ENCODE measurements at regions not wholly inside any gene's neighbourhood (a gene's known extent, or its start where the extent isn't known, plus 50 kb on each side); places are given as distances from the start of the nearest gene placed in this dataset.

- no peak for TF ChIP-seq ZFX (IDR thresholded peaks at IDR 0.05)
- TF ChIP-seq, protein P1, sequence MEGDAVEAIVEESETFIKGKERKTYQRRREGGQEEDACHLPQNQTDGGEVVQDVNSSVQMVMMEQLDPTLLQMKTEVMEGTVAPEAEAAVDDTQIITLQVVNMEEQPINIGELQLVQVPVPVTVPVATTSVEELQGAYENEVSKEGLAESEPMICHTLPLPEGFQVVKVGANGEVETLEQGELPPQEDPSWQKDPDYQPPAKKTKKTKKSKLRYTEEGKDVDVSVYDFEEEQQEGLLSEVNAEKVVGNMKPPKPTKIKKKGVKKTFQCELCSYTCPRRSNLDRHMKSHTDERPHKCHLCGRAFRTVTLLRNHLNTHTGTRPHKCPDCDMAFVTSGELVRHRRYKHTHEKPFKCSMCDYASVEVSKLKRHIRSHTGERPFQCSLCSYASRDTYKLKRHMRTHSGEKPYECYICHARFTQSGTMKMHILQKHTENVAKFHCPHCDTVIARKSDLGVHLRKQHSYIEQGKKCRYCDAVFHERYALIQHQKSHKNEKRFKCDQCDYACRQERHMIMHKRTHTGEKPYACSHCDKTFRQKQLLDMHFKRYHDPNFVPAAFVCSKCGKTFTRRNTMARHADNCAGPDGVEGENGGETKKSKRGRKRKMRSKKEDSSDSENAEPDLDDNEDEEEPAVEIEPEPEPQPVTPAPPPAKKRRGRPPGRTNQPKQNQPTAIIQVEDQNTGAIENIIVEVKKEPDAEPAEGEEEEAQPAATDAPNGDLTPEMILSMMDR (conservative IDR thresholded peaks at IDR 0.05): no peak
These were observed 962.8 kb downstream of the CDH11 start for GRCh38 chr16:64158941-64159588.

Data from C4-2B (cell line).